Activated T-helper 1 cell treated with anti-CD3 and anti-CD28 coated beads, Interleukin-12 subunit alpha, Interleukin-12 subunit beta, Interleukin-2, Interleukin-4 antibody, amounts not matched to agents 30 ng/mL and 10 ng/mL and 1 ng/mL, durations not matched to agents 14 hours and 24 hours and 36 hours (primary cell): ENCODE measurements at regions not wholly inside any gene's neighbourhood (a gene's known extent, or its start where the extent isn't known, plus 50 kb on each side); places are given as distances from the start of the nearest gene placed in this dataset.

Experiments used
- DNase-seq: peaks from one replicate; pipeline ENCODE4 v3.0.0; 2021; ENCODE audit warnings: low spot score
- H3K27ac Mint-ChIP-seq: one replicate; pipeline ENCODE4 v1.8.0; 2021; ENCODE audit warnings: mild to moderate bottlenecking, mixed read lengths
- H3K27me3 Mint-ChIP-seq: one replicate; pipeline ENCODE4 v1.8.0; 2022; ENCODE audit warnings: mild to moderate bottlenecking, moderate library complexity, mixed read lengths; ENCODE audit not compliant: insufficient read depth
- H3K36me3 Mint-ChIP-seq: one replicate; pipeline ENCODE4 v1.8.0; 2021; ENCODE audit warnings: low read depth, mixed read lengths
- H3K4me1 Mint-ChIP-seq: one replicate; pipeline ENCODE4 v1.8.0; 2021; ENCODE audit warnings: low read depth, mixed read lengths
- H3K4me3 Mint-ChIP-seq: one replicate; pipeline ENCODE4 v1.8.0; 2021; ENCODE audit warnings: mild to moderate bottlenecking, moderate library complexity, mixed read lengths
- H3K9me3 Mint-ChIP-seq: one replicate; pipeline ENCODE4 v1.8.0; 2021; ENCODE audit warnings: mixed read lengths
- intact Hi-C: fragments of 100-400 bp; cut with micrococcal nuclease; formaldehyde crosslinking; loops from one replicate; pipeline ENCODE4 v1.15.1; 2024

DNA sequence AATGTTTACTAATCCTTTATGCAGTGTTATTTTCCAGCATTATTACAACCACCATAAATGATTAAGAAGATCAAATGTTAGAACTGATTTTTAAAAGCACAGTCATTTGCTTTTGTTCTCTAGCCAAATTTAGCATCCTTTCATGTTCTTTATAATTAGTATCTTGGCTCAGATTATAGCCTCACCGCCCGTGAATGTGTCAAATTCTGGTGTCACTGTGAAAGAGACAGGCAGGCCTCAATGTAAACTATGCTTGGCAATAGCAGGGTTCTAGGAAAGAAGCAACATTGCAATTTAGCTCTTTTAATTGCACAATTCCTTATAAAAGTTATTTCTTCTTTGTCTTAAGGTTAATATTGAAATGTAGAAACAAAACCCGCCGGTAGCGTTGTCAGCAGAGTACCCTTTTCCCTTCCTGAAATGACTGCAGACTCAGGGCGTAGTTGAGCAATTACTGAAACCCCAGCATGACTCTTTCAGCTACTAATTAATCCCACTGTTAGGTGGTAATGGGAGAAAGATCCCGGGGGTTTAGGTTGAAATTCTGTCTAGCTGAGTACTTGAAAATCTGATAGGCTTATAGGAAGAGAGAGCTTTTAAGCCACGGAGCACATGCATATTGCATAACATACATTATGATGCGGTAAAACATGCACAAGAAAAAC lies 1600.5 kb upstream of the SEL1L start:
- Mint-ChIP-seq H3K27me3 (no peaks in the 10 kb centered on the region), H3K4me1 (no peaks in the 10 kb centered on the region), H3K36me3 (no peaks in the 10 kb centered on the region), H3K9me3 (peaks cover 15% of the 10 kb centered on the region), H3K27ac (no peak overlapping the region), H3K4me3 (no peak overlapping the region)
- DNase-seq = no peak
- intact Hi-C loops = no loop called here

DNA sequence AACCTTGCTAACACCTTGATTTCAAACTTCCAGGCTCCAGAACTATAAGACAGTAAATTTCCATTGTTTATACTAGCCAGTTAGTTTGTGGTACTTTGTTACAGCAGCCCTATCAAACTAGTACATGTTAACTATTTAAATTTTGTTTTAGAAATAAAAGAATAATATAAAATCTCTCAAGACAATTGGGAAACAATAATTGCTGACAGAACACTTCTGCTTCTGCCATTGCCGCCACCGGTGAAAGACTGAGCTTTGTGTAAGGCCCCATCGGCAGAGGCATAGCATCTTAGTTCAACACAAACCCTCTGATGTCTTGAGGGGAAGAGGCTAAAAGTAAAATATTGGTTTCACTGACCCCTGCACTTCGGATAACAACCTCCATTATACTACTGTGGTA lies 1607.1 kb upstream of the SEL1L start:
- no peak for DNase-seq
- Mint-ChIP-seq H3K27ac (no peak overlapping the region), H3K9me3 (peaks cover 7% of the 10 kb centered on the region), H3K4me1 (no peaks in the 10 kb centered on the region), H3K4me3 (no peak overlapping the region), H3K27me3 (no peaks in the 10 kb centered on the region), H3K36me3 (no peaks in the 10 kb centered on the region)
- intact Hi-C loops = no loop called here

DNA sequence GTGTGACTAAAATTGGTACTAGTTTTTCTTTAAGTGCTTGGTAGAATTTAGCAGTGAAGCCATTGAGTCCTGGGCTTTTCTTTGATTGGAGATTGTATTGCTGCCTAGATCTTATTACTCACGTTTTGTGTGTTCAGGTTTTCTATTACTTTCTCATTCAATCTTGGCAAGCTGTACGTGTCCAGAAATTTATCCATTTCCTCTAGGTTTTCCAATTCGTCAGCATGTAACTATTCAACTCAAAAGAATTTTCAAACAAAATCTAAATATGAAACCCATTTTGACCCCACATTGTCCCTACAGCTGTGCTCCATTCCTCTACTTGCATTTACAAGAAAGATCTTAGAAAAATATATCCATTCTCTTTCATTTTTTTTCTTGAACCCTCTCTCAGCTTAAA lies 1613.4 kb upstream of the SEL1L start:
- Mint-ChIP-seq H3K27ac (no peak overlapping the region), H3K27me3 (no peaks in the 10 kb centered on the region), H3K9me3 (peaks cover 23% of the 10 kb centered on the region), H3K36me3 (no peaks in the 10 kb centered on the region), H3K4me1 (no peaks in the 10 kb centered on the region), H3K4me3 (no peak overlapping the region)
- intact Hi-C loops = no loop called here
- DNase-seq = no peak

DNA sequence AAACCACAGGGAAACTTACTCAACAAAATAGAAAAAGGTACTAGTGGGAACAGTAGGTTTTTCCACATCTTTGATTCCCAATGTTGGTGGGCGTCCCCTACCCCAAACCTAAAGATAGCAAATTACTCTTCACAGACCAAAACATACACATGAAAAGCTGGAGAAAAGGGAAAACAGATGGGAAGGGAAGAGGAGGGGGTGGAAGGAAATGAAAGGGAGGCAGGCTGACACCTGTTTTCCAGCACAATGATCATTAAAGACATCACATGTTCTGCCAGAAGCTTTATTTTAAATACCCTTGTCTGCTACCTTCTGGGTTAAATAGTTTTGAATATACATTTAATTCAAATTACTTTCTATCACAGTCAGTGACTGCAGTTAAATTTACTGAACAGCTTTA lies 1617.9 kb upstream of the SEL1L start:
- no peak for DNase-seq
- H3K4me1 Mint-ChIP-seq = no peaks in the 10 kb centered on the region
- no peak overlapping the region for H3K27ac Mint-ChIP-seq
- no peaks in the 10 kb centered on the region for H3K27me3 Mint-ChIP-seq
- H3K9me3 Mint-ChIP-seq = peaks cover 16% of the 10 kb centered on the region
- H3K36me3 Mint-ChIP-seq = no peaks in the 10 kb centered on the region
- no peak overlapping the region for H3K4me3 Mint-ChIP-seq
- intact Hi-C loops = no loop called here

DNA sequence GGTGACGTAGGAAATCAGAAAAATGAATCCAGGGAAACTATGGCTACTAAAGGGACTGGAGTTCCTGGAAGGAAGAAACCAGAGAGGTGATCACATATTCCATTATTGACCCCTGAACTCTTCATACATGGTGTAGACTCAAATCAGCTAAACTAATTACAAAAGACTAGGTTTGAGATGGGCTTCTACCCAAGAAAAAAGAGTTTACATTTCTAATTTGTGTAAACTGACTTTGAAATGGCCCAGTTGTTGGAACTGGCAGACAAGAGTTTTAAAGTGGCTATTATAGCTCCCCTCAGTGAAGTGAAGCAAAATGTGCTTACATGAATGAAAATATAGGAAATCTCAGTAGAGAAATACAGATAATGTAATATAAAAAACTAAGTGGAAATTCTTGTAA lies 1619.4 kb upstream of the SEL1L start:
- H3K27ac Mint-ChIP-seq = no peak overlapping the region
- no peaks in the 10 kb centered on the region for H3K27me3 Mint-ChIP-seq
- H3K4me1 Mint-ChIP-seq = no peaks in the 10 kb centered on the region
- no peak for DNase-seq
- intact Hi-C loops = no loop called here
- no peaks in the 10 kb centered on the region for H3K36me3 Mint-ChIP-seq
- no peak overlapping the region for H3K4me3 Mint-ChIP-seq
- H3K9me3 Mint-ChIP-seq = peaks cover 13% of the 10 kb centered on the region

DNA sequence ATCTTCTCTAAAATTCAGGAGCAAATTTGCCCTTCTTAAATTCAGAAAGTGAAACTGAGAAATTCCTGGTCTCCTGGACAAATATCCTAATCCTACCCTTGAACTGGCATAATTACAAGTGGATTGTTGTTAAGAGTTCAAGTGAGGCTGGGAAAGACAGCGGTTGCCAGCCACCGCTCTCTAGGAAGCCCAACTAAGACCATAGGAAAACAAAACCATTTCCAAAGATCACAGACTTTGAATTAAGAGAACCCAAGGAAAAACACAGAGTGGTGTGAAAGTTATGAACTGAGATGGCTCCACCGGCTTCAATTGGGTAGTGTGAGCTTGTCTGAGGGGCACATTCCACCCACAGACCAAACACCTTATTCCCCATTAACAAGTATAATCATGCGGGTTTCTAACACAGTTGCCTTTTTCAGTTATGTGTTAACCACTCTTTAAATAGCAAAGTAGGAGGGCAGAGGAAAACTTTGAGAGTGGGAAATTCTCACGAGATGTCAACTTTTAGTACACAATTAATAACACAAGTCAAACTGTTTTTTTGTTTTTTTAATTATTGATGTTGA lies 1628.8 kb upstream of the SEL1L start:
- intact Hi-C loops = no loop called here
- Mint-ChIP-seq H3K27me3 (no peaks in the 10 kb centered on the region), H3K4me1 (no peaks in the 10 kb centered on the region), H3K9me3 (peaks cover 7% of the 10 kb centered on the region), H3K36me3 (no peaks in the 10 kb centered on the region), H3K27ac (no peak overlapping the region), H3K4me3 (no peak overlapping the region)
- no peak for DNase-seq

DNA sequence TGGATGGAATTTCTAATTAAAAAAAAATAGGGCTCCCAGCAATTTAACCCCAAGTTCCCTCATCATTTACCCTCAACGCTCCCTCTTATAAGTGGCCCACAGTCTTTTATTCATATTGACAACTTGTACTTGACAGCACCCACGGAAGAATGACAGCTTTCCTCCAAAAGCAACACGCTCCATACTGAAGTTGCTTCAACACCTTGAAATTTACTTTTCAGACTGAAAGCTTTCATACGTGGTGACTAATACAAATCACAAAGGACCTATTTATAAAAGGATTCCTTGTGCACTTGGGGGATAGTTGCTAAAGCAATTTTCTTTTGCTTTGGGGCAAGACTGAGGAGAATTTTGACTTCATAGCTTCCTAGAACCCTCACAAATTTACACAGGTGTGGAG lies 1629.4 kb upstream of the SEL1L start:
- no peaks in the 10 kb centered on the region for H3K36me3 Mint-ChIP-seq
- H3K27ac Mint-ChIP-seq = no peak overlapping the region
- no peaks in the 10 kb centered on the region for H3K4me1 Mint-ChIP-seq
- H3K4me3 Mint-ChIP-seq = no peak overlapping the region
- intact Hi-C loops = no loop called here
- DNase-seq = no peak
- H3K27me3 Mint-ChIP-seq = no peaks in the 10 kb centered on the region
- peaks cover 7% of the 10 kb centered on the region for H3K9me3 Mint-ChIP-seq

DNA sequence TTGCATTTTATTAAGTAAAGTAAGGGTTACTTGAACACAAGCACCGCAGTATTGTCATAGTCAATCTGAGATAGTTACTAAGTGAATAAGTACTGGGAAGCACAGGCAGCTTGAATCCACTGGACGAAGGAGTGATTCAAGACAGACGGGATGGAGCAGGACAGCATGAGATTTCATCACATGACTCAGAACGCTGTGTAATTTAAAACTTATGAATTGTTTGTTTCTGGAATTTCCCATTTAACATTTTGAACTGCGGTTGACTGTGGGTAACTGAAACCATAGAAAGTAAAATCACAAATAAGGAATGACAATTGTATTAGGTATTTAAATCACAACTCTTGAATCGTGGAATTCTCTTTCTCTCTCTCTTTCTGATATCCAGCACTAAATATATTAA lies 1630.4 kb upstream of the SEL1L start:
- Mint-ChIP-seq H3K27me3 (no peaks in the 10 kb centered on the region), H3K9me3 (peaks cover 11% of the 10 kb centered on the region), H3K4me1 (no peaks in the 10 kb centered on the region), H3K4me3 (no peak overlapping the region), H3K27ac (no peak overlapping the region), H3K36me3 (no peaks in the 10 kb centered on the region)
- intact Hi-C loops = no loop called here
- DNase-seq = no peak

DNA sequence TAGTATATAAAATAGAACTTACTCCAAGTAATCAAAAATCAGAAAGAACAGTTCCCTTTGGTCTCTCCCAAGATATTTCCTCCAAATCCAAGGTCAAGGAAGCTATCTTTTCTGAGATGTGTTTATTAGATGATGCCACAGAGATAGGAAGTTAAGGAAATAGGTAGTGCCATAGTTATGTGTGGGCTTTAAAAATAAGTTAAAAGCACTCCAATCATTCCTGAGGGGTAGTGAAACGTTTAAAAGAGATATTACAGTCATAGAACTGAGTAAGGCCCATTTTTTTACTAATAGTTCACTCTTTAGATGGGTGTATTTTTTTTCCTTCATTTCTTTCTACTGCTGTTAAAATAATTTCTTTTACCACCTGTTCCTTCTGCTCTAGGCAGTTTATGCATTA lies 1630.9 kb upstream of the SEL1L start:
- Mint-ChIP-seq H3K36me3 (no peaks in the 10 kb centered on the region), H3K9me3 (peaks cover 11% of the 10 kb centered on the region), H3K4me3 (no peak overlapping the region), H3K27me3 (no peaks in the 10 kb centered on the region), H3K27ac (no peak overlapping the region), H3K4me1 (no peaks in the 10 kb centered on the region)
- DNase-seq = no peak
- intact Hi-C loops = no loop called here

DNA sequence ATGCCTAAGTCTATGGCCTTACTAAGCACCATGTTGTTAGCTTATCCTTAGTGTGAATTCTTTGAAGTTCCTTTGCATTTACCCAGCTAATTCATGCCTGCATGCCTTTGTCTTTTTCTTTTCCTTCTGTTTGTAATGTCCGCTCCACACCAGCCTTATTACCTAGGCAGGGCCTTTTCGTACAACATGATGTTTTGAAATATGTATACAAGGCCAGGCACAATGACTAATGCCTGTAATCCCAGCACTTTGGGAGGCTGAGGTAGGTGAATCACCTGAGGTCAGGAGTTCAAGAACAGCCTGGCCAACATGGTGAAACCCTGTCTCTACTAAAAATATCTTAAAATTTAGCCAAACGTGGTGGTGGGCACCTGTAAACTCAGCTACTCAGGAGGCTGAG lies 1636.5 kb upstream of the SEL1L start:
- no peaks in the 10 kb centered on the region for H3K4me1 Mint-ChIP-seq

DNA sequence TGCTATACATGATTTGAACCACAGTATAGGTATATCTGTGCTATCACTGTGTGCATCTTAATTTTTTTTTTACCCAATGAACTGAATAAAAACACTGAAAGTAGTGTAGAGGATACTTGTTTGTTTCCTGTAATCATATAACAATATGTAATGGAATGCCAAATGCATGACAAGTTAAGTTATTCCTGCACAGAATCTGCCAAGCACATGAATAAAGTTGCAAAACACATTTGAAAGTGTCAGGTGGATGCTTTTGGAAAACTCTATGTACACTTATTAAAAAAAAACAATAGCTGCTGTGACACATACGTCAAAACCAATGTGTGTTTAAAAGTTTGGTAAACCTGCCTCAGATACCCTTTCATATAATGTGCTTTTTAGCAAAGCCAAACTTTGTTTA lies 1638.1 kb upstream of the SEL1L start:
- Mint-ChIP-seq H3K27ac (no peak overlapping the region), H3K4me3 (no peak overlapping the region), H3K27me3 (no peaks in the 10 kb centered on the region), H3K4me1 (no peaks in the 10 kb centered on the region), H3K36me3 (no peaks in the 10 kb centered on the region), H3K9me3 (peaks cover 4% of the 10 kb centered on the region)
- DNase-seq = no peak
- intact Hi-C loops = no loop called here

More for the DNA sequence above, 1636.5 kb upstream of the SEL1L start:
- Mint-ChIP-seq H3K27me3 (no peaks in the 10 kb centered on the region), H3K36me3 (no peaks in the 10 kb centered on the region), H3K4me3 (no peak overlapping the region), H3K9me3 (peaks cover 4% of the 10 kb centered on the region), H3K27ac (no peak overlapping the region)
- intact Hi-C loops = no loop called here
- no peak for DNase-seq

DNA sequence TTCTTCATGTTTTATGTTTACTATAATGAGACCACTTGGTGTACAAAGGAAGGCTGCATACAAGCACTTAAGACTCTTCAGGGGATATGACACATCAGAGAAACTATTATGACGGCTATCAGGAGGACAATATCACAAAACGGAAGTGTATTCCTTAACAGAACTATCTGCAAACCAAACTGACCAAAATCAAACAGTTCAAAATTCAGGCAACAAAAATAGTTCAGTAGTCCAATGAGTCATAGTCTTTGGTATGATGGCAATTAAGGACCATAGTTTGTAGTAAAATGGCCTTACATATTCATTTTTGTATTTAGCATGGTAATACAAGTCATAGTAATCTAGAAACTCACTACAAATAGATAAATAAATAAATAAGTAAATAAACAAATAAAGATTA lies 1638.7 kb upstream of the SEL1L start:
- Mint-ChIP-seq H3K4me3 (no peak overlapping the region), H3K9me3 (peaks cover 4% of the 10 kb centered on the region), H3K27ac (no peak overlapping the region), H3K36me3 (no peaks in the 10 kb centered on the region), H3K4me1 (no peaks in the 10 kb centered on the region), H3K27me3 (no peaks in the 10 kb centered on the region)
- intact Hi-C loops = no loop called here
- DNase-seq = no peak

DNA sequence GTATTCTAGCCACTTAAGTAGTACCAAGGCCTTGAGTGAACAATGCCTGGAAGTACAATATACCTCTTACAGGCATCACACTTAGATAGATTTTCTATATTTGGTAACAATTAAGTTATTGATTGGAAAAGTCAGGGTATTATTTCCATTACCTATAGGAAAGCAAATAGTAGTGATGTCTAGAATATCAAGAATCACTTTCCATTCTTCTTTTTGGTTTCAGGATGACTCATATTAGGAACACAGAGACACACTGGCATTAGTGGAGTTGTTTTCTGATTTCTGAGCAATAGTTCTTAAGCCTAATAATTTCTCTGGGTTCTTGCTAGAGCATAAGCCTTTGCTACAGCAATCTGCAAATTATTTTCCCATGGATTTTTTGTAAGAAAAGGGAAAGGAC lies 1640.0 kb upstream of the SEL1L start:
- no peak for DNase-seq
- Mint-ChIP-seq H3K9me3 (peaks cover 3% of the 10 kb centered on the region), H3K4me3 (no peak overlapping the region), H3K4me1 (no peaks in the 10 kb centered on the region), H3K36me3 (no peaks in the 10 kb centered on the region), H3K27ac (no peak overlapping the region), H3K27me3 (no peaks in the 10 kb centered on the region)
- intact Hi-C loops = no loop called here

DNA sequence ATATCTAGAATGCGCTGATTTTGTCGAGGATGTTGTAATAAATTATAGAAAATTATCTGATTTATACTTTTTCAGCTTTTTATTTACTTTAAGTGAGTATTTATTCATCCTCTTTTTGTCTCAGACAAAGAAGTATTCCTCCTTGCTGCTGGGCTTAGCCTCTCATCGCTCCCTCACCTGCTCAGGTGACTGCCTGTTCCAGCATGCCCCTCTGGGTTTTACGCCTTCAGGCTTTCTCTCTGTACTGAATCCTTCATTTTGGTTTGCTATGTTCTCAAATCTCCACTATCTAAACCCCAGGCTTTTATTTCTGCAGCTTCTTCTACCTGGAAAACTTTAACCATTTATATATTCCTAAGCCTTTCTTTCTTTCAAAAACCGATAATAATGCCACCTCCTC lies 1650.9 kb upstream of the SEL1L start:
- no peak for DNase-seq
- Mint-ChIP-seq H3K27me3 (no peaks in the 10 kb centered on the region), H3K27ac (no peak overlapping the region), H3K4me1 (no peaks in the 10 kb centered on the region), H3K9me3 (peaks cover 4% of the 10 kb centered on the region), H3K36me3 (no peaks in the 10 kb centered on the region), H3K4me3 (no peak overlapping the region)
- intact Hi-C loops = no loop called here
